C1 segment of cervical spinal cord (tissue), 14 donors: ENCODE measurements at regions not wholly inside any gene's neighbourhood (a gene's known extent, or its start where the extent isn't known, plus 50 kb on each side); places are given as distances from the start of the nearest gene placed in this dataset.
A peak's percentile ranks its signal among the peaks of the same experiment; 100 is the strongest.

Experiments
- DNase-seq, 14 donors: peaks; one replicate each; lab custom pipeline; 2025; lab: John Stamatoyannopoulos, UW

DNA sequence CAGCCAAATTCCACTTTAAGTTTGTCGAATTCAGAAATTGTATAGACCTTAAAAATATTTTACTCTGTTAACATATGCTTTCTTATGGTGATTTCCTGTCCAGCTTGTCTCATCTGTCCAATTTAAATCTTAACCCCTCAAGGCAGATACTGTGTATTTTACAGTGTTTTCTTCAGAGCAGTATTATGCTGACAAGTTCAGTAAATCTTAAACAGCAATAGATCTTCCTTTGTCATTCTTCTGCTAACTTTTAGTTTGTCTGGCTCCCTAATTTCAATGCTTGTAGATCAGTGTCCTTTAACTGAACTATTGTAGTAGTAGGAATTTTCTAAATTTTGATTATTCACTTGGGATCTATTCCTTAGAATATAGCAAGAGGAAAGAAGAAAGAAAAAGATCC lies 52.8 kb upstream of the MEIS1 start:
- DNase-seq: no peak

GRCh38 chr2:66379473-66379872 lies 55.5 kb upstream of the MEIS1 start:
- no peak for DNase-seq

DNA sequence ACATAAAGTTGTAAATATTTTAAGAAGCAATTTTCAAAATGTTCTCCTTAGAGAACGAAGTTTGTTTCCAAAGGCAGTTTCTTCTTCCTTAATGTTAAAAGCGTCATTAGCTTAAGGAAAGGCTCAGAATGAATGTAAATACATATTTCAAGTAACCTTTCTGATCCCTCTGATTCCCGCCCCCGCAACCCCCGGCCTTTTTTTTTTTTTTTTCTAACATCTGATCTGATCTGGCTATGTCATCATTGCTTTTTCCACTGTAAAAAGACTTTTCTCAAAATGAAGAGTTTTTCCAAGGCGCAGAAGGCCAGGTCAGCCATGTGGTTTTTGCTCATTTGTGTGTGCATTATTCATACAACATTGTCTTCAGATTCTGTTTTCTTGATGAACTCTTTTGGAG lies 57.1 kb upstream of the MEIS1 start:
- DNase-seq: no peak

DNA sequence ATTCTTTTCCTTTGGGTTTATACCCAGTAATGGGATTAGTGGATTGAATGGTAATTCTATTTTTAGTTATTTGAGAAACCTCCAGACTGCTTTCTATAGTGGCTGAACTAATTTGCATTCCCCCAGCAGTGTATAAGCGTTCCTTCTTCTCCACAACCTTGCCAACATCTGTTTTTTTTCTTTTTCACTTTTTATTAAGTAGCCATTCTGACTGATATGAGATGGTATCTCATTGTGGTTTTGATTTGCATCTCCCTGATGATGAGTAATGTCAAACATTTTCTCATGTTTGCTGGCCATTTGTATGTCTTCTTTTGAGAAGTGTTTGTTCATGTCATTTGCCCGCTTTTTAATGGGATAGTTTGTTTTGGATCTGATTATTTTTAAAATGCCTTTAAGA lies 64.1 kb upstream of the MEIS1 start:
- no peak for DNase-seq

GRCh38 chr2:66366619-66367018 lies 68.3 kb upstream of the MEIS1 start:
- DNase-seq: no peak

DNA sequence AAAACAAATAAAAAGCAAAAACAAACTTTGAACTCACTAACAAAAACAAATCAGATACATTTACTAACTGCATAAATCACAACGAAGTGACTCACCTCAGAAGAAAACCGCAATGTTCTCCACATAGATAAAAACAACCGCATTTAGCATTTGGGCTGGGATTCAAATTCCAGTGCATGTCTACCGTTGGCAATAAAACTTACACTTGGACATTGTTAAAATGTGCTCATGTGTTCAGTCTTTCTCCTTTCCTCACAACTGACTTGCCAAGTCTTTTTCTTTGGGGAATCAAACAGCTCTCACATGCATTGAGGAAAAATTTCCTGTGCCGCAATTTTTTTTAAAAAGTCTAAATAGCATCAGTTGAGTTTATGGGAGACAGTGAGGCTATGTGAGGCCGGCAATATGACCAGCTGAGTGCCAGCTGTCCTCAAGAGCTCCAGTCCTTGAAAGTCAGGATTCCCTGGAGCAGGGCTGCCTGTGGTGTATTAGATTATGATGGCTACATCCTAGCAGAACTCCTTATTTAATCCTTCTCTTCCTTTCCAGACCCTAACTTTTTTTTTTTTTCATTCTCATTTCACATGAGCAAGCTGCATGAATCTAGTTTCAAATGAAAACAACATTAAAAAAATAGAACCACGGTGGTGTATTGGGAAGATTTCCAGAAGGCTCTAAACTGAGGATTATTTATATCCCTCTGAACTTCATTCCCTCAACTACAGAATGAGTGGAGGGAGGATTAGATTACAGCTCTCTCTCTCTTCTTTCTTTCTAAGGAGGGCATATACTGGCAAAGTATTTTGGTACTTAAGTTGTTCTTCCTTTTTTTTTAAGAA lies 70.2 kb upstream of the MEIS1 start:
- no peak for DNase-seq

GRCh38 chr2:66362701-66363100 lies 72.2 kb upstream of the MEIS1 start:
- no peak for DNase-seq

- DNase-seq: no peak
Observed at GRCh38 chr2:66346231-66346664, 88.7 kb upstream of the MEIS1 start.

- no peak for DNase-seq
Observed at GRCh38 chr2:66344087-66344663, 90.8 kb upstream of the MEIS1 start.

GRCh38 chr2:66343259-66343658 lies 91.7 kb upstream of the MEIS1 start:
- no peak for DNase-seq

GRCh38 chr2:66340521-66340920 lies 94.4 kb upstream of the MEIS1 start:
- DNase-seq: no peak

DNA sequence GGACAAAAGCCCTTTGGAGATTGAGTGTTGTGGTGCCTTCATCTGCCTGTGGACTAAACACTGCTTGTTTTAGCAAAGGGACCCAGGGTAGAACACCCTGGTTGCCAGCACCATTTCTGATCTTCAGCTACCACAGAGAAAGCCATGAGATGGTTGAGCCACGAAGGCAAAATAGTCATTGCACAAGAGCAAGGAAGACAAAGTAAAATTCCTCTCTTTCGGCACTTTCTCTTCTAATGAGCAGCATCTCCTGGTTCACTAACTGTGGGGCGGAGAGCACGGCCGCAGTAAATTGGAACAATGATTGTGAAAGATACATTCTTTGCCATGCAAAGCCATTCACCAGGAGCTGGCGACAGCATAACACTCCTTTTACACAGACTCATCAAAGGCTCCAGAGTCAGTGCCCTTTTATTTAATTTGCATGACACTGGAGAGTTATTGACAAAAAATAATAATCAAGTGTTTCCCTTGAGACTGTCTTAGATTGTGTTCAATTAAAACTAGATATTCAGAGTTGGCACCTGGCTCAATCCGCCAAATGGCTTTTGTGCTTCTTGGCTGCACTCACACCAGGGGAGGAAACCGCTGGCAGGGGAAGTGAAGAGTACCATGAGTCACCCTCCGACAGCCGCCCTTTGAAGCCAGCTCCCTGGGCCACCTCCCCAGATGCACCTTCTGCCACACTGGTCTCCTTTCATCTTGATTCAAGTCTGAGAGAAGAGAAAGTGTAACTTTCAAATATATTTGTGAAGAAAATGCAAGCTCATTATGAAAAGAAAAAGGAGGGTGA lies 100.5 kb upstream of the MEIS1 start:
- DNase-seq: peak in 2 of 14 donors; percentile 0 to 13

DNA sequence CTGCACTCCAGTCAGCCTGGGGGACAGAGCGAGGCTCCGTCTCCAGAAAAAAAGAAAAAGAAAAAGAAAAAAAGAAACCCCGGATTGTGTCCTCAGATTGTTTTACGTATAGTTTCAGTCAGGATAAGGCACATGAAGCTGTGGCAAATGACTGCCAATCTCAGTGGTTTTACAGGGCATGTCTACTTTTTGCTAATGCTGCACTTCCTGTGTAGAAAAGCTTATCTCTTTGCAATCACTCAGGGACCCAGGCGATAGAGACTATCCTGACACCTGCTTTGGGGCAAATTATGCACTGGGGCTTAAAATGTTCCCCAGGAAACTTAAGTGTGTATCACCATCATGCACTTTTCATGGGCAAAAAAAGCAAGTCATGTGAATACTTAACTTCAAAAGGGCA lies 103.7 kb upstream of the MEIS1 start:
- DNase-seq: no peak

DNA sequence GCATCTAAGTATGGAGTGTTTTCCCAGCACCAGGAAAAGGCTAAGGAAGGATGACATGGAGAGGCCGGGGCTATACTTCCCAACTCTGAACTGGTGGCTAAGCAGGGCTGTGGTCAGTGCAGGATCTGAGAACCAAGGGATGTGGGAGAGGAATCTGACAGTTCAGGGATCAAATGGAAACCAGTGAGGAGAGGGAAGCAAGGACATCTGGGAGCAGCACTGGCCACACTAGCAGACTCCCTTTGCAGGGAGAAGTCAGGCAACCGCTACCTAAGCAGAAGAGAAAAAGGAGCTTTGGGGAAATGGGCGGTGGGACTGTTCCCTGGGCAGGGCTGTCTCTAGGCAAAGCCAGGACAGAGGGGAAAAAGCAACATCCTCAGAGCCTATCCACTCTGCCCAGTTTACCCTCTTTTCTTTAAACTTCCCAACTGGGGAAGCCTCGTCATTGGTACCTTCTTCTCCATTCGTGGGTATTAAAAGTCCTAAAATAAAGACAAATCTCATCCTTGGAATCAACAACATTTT lies 105.8 kb upstream of the MEIS1 start:
- no peak for DNase-seq

DNA sequence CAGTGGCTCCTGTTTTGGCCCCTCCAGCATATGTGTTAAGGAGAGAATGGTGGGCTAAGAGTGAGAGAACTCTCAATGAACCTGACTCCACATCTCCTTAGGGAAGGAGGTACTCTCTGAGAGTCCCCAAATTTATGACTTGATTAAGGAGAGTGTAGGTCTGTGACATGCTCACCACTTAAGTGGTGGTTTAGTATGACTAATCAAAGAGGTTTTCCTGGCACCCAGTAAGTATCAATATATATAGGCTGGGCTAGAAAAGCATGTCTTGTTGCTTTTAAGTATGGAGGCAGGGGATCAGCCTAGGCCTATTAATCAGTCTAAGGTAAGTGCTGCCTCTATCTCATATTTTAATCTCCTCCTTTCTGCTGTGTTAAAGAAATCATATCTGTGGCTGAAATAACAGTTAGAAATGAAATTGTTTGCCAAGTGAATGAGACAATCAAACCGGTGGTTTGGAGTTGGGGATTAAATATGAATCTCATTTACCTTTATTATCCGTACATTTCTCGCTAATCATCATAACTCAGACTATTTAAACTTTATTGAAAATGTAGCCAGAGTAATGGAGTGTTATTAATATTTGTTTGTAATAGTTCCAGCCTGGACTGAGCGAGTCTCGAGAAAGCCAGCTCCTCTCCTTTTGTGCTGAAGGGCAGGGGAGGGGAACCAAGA lies 107.7 kb upstream of the MEIS1 start:
- DNase-seq: no peak

DNA sequence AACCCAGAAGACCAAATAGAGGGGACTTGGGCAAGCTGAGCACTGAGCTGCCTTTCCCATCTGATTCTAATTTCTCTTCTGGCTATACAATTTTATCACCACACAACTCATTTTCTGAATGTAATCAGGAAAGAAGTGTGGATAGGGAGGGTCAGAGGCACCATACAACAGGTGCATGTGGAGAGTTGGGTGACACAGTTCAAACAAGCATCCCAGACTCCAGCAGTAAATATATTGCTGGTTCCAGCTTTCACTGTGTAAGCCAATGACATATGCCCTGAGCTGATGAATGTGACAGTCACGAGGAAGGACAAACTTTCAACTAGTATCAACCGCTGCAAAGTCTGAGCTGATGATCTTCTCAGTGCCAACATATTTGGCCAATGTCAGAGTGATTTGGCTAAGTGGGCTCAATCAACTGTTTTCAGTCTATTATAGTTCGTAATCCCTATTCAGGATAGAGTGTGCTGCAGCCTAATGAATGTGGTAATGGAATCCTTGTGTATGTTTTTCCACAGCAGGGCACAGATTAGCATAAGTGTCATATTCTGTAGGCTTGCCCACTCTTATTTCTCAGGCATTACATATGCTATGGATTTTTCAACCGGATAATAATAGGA lies 109.9 kb upstream of the MEIS1 start:
- no peak for DNase-seq

DNA sequence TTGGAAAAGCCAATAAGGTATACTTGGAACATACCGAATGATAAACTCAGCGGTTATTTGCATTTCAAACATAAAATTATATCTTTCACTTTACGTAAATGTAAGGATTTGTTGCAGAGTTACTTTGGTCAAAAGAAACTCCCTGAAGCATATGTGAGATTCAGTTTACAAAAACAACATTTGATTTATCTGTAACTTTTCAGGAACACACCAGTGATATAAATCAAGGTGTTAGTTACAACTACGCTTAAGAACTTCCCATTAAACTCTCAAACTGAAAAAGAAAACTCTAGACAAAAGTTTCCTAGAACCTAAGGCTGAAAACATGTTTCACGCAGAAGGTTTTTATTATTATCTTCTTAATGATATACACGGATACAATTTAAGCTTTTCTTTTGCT lies 110.6 kb upstream of the MEIS1 start:
- DNase-seq: no peak

GRCh38 chr2:66323406-66323805 lies 111.5 kb upstream of the MEIS1 start:
- no peak for DNase-seq

DNA sequence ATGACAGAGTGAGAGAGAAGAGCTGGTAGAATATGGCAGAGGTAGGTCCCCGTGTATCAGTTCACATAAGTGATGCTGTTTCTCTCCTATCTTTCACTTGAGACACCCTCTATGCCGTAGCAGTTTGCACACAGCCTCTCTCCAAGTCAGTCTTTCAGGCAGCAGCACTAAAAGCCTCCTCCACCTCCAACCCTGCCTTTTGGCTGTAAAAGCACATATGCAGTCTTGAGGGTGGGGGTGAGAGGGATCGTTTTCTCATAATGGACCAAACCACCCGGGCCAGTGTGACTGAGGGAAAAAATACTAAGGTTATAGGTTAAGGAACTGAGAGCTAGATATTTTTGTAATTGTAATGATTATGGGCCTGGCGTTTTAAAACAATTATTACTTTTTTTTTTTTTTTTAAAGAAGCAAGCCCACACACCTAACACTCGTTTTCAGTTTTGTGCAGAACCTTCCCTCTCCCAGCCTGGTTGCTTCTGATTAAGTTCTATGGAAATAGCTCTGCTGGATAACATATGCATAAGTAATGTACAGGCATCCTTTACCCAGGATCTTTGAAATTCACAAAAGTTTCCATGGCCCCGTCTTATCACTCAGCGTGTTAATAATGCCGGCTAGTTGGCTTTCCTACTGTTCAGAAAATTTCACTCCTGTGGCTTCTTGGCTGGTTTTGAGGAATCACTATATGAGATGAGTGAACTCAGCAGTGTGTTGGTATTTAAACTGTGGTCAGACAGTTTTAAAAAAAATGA lies 112.2 kb upstream of the MEIS1 start:
- DNase-seq: no peak

DNA sequence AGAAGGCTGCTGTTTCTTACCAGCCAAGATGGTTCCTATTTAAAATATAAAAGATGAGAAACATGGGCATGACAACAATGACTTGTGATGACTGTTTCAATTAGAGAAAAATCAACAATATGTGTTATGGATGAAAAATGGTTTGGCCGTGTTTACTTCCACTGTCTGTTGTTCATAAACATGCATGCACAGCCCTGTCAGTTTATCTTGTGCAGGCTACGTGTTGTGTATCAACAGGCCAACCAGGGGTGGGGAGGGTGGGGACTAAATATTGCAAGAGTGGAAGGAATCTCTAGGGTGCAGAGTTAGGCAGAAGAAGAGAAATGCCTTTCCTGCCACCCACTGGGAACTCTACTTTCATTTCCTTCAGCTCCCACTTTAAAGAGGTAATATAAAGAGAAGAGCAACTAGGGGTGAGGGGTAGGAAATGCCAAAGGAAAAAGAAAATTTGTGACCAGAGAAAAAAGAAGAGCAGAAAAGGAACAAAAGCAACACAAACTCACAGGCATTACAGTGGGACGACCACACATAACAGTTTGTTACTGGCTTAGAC lies 116.8 kb upstream of the MEIS1 start:
- DNase-seq: no peak
